ENCODE measurements at regions not wholly inside any gene's neighbourhood (a gene's known extent, or its start where the extent isn't known, plus 50 kb on each side); places are given as distances from the start of the nearest gene placed in this dataset.

- TF ChIP-seq POLR2AphosphoS5 (IDR thresholded peaks at IDR 0.05; ENCODE audit: low read depth, low read length) (no peak), CTCF (IDR thresholded peaks at IDR 0.05) (no peak), REST (IDR thresholded peaks at IDR 0.05; ENCODE audit: insufficient read depth in 1 of 2, low read depth in 2 of 2, low read length in 1 of 2) (no peak)
These were observed 82.4 kb downstream of the AASDHPPT start for GRCh38 chr11:106159836-106160235.
